Natural killer cell (primary cell): ENCODE measurements at regions not wholly inside any gene's neighbourhood (a gene's known extent, or its start where the extent isn't known, plus 50 kb on each side); places are given as distances from the start of the nearest gene placed in this dataset.

ENCODE experiments used
- ATAC-seq, 3 donors: fragments of 150-1000 bp in 2 of 3; fragments of 200-7000 bp in 1 of 3; cut with Tn5 transposase; 1 replicate in 1 of 3; 2 replicates in 2 of 3; pipeline ENCODE4 v1.10.0; 2021; ENCODE audit warnings: mild to moderate bottlenecking in 2 of 3, moderate library complexity in 2 of 3
- DNase-seq, 2 donors: peaks; one replicate each; pipeline versions ENCODE4 v3.0.0 to v3.0.0-alpha.2; 2013 to 2021; ENCODE audit warnings: mixed read lengths in 1 of 2
- H3K27ac ChIP-seq: one replicate; pipeline ENCODE4 v1.5.1; 2013; ENCODE audit warnings: mild to moderate bottlenecking, low read length
- H3K27me3 ChIP-seq: one replicate; pipeline ENCODE4 v1.6.1; 2013; ENCODE audit warnings: low read length; ENCODE audit not compliant: control insufficient read depth, insufficient read depth
- H3K36me3 ChIP-seq: one replicate; pipeline ENCODE4 v1.6.1; 2013; ENCODE audit warnings: low read length; ENCODE audit not compliant: control insufficient read depth, insufficient read depth
- H3K4me1 ChIP-seq: one replicate; pipeline ENCODE4 v1.6.1; 2013; ENCODE audit warnings: low read length; ENCODE audit not compliant: control insufficient read depth, insufficient read depth
- H3K4me3 ChIP-seq: one replicate; pipeline ENCODE4 v1.5.1; 2013; ENCODE audit warnings: low read length
- H3K9me3 ChIP-seq: one replicate; pipeline ENCODE4 v1.6.1; 2013; ENCODE audit warnings: low read length; ENCODE audit not compliant: control insufficient read depth, insufficient read depth
- H3K27ac Mint-ChIP-seq, 2 donors: one replicate each; pipeline ENCODE4 v1.8.0; 2022; ENCODE audit warnings: mild to moderate bottlenecking in 2 of 2, mixed read lengths in 2 of 2, moderate library complexity in 1 of 2
- H3K27me3 Mint-ChIP-seq, 2 donors: one replicate each; pipeline ENCODE4 v1.8.0; 2022; ENCODE audit warnings: low read depth in 2 of 2, mixed read lengths in 2 of 2
- H3K36me3 Mint-ChIP-seq: one replicate; pipeline ENCODE4 v1.8.0; 2022; ENCODE audit warnings: mixed read lengths
- H3K4me1 Mint-ChIP-seq, 2 donors: one replicate each; pipeline ENCODE4 v1.8.0; 2022; ENCODE audit warnings: mixed read lengths in 2 of 2
- H3K4me3 Mint-ChIP-seq: one replicate; pipeline ENCODE4 v1.8.0; 2022; ENCODE audit warnings: mild to moderate bottlenecking, moderate library complexity, mixed read lengths
- H3K9me3 Mint-ChIP-seq, 2 donors: one replicate each; pipeline ENCODE4 v1.8.0; 2022; ENCODE audit warnings: mixed read lengths in 2 of 2
- CTCF ChIP-seq: fragments of 200-600 bp; IDR thresholded peaks from one replicate; pipeline ENCODE4 v1.8.0; 2022; ENCODE audit warnings: antibody characterized with exemption
- WGBS: methylation state at CpG from one replicate; pipeline ENCODE4 v1.1.7; 2013; ENCODE audit warnings: missing lambda C conversion rate; ENCODE audit not compliant: insufficient coverage; 5-methylcytosine and 5-hydroxymethylcytosine counted together
- intact Hi-C: fragments of 100-400 bp; cut with micrococcal nuclease; formaldehyde crosslinking; loops from one replicate; pipeline ENCODE4 v1.14.2; 2022

DNA sequence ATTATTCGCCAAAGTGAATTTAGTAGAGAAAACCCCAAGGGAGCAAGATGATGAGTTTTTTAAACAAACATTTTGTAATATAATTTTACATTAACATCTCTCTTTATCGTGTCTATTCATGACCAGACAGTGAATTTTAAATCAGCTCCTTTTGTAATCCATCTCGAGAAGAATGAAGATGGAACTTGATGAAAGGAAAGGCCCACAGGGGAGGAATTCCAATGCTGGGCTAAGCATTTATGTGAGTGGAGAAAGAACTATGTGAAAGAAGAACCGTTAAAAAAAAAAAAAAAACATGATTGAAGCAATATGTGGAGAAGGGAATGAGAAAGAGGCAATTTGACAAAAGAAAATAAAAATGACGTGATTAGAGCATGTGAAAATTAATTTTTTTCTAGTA lies 170.6 kb downstream of the KCTD12 start:
- intact Hi-C loops: no loop called here
- Histone ChIP-seq H3K4me3 (no peak overlapping the region), H3K27me3 (no peaks in the 10 kb centered on the region), H3K27ac (no peak overlapping the region), H3K36me3 (no peaks in the 10 kb centered on the region), H3K4me1 (no peaks in the 10 kb centered on the region), H3K9me3 (no peaks in the 10 kb centered on the region)
- Mint-ChIP-seq H3K36me3 (no peaks in the 10 kb centered on the region), H3K27me3 (peaks cover 0 to 3% of the 10 kb centered on the region in 2 donors), H3K4me1 (no peaks in the 10 kb centered on the region), H3K9me3 (no peaks in the 10 kb centered on the region), H3K4me3 (no peak overlapping the region), H3K27ac (no peak overlapping the region)
- WGBS: 96% methylated on average over 3 of the region's 5 CpGs
- no peak for TF ChIP-seq CTCF
- ATAC-seq (no peak), DNase-seq (no peak)

DNA sequence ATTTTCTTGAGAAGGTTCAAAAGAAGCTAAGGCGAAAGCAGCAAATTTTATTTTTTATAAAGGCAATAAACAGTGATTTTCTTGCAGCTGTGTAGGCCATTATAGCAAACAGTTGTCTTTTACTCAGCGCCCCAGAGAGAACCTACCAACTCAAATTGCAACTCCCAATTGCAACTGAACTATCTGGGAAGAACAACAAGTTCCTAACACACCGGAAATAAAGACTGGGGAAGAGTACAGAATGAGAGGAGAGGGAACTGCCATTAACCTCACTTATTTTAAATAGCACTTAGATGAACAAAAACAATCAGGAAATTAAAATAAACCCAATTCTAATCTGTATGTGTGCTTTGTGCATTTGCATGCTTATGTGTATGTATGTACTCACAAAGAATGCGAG lies 171.1 kb downstream of the KCTD12 start:
- no peak overlapping the region for H3K4me3 Mint-ChIP-seq
- WGBS: 100% methylated on average over 3 of the region's 4 CpGs

DNA sequence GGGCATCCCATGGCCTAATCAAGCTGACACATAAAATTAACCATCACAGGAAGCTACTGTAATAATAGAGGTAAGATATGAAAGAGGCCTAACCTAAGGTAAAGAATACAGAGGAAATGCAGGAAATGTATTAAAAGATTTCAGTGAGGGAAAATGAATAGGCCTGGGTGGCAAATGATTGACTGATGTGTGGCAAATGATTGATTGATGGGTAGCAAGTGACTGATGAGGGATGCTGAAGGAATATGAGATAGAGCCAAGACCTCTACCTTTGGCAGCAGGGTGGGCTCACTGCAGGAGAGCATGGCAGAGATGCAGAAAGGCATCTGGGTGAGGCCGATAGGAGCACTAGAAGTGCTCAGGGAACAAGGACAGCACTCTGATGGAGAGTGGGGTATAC lies 172.9 kb downstream of the KCTD12 start:
- no peak for TF ChIP-seq CTCF
- Histone ChIP-seq H3K27ac (no peak overlapping the region), H3K36me3 (no peaks in the 10 kb centered on the region), H3K27me3 (no peaks in the 10 kb centered on the region), H3K4me1 (no peaks in the 10 kb centered on the region), H3K4me3 (no peak overlapping the region), H3K9me3 (no peaks in the 10 kb centered on the region)
- WGBS: 96% methylated on average over 1 of the region's 1 CpG
- Mint-ChIP-seq H3K4me1 (no peaks in the 10 kb centered on the region), H3K4me3 (no peak overlapping the region), H3K36me3 (no peaks in the 10 kb centered on the region), H3K27ac (no peak overlapping the region), H3K27me3 (peaks cover 0 to 3% of the 10 kb centered on the region in 2 donors), H3K9me3 (no peaks in the 10 kb centered on the region)
- DNase-seq: no peak
- intact Hi-C loops: no loop called here
- ATAC-seq: no peak

More for the DNA sequence above, 171.1 kb downstream of the KCTD12 start:
- no peaks in the 10 kb centered on the region for H3K27me3 ChIP-seq
- intact Hi-C loops: no loop called here
- Mint-ChIP-seq H3K27me3 (peaks cover 0 to 3% of the 10 kb centered on the region in 2 donors), H3K36me3 (no peaks in the 10 kb centered on the region), H3K27ac (no peak overlapping the region), H3K4me1 (no peaks in the 10 kb centered on the region), H3K9me3 (no peaks in the 10 kb centered on the region)
- TF ChIP-seq CTCF: no peak
- no peaks in the 10 kb centered on the region for H3K9me3 ChIP-seq
- H3K4me1 ChIP-seq: no peaks in the 10 kb centered on the region
- no peak for ATAC-seq
- DNase-seq: no peak
- H3K27ac ChIP-seq: no peak overlapping the region
- H3K4me3 ChIP-seq: no peak overlapping the region
- no peaks in the 10 kb centered on the region for H3K36me3 ChIP-seq

- no peaks in the 10 kb centered on the region for H3K9me3 Mint-ChIP-seq
- peaks cover 0 to 3% of the 10 kb centered on the region in 2 donors for H3K27me3 Mint-ChIP-seq
- 69% methylated on average over 2 of the region's 3 CpGs for WGBS
- Histone ChIP-seq H3K4me3 (no peak overlapping the region), H3K9me3 (no peaks in the 10 kb centered on the region), H3K27ac (no peak overlapping the region), H3K27me3 (no peaks in the 10 kb centered on the region), H3K4me1 (no peaks in the 10 kb centered on the region), H3K36me3 (no peaks in the 10 kb centered on the region)
- DNase-seq (no peak), ATAC-seq (no peak)
- H3K4me3 Mint-ChIP-seq: no peak overlapping the region
- intact Hi-C loops: no loop called here
- H3K27ac Mint-ChIP-seq: no peak overlapping the region
- H3K36me3 Mint-ChIP-seq: no peaks in the 10 kb centered on the region
- no peaks in the 10 kb centered on the region for H3K4me1 Mint-ChIP-seq
- TF ChIP-seq CTCF: no peak
Measured at GRCh38 chr13:76711550-76712182, 174.5 kb downstream of the KCTD12 start.
